A549 (cell line): ENCODE measurements at regions not wholly inside any gene's neighbourhood (a gene's known extent, or its start where the extent isn't known, plus 50 kb on each side); places are given as distances from the start of the nearest gene placed in this dataset.

Experiments
- ATAC-seq, 2 experiments: fragments of 200-7000 bp in 1 of 2; fragments of >200 bp in 1 of 2; cut with Nextera tagmentation in 1 of 2; cut with Tn5 transposase in 1 of 2; 3 replicates each; pipeline versions ENCODE4 v1.8.0 to v1.9.1; 2018 to 2020; ENCODE audit warnings: mild to moderate bottlenecking in 1 of 2, moderate library complexity in 1 of 2
- CTCF ChIA-PET: fragments of 300-600 bp; sonication (Branson Sonifier 250); formaldehyde crosslinking; extraction: SDS; loops from one replicate; lab custom pipeline; 2021; ENCODE audit warnings: antibody characterized with exemption, inconsistent platforms; lab: Yijun Ruan, JAX
- POLR2A ChIA-PET: fragments of 350-600 bp; formaldehyde crosslinking; extraction: SDS; loops from one replicate; lab custom pipeline; 2021; ENCODE audit warnings: antibody characterized with exemption, inconsistent platforms; lab: Yijun Ruan, JAX
- DNase-seq, 2 experiments: peaks; one replicate each; pipeline versions ENCODE4 v3.0.0 to v3.0.0-alpha.2; 2011 to 2016; ENCODE audit warnings: low read depth in 1 of 2, low spot score in 1 of 2
- FAIRE-seq: peaks from 2 replicates; lab custom pipeline; 2011; peaks lifted over from hg19 to GRCh38; lab: Jason Lieb, UNC
- H3K27ac ChIP-seq, 2 experiments: fragments of >200 bp; sonication (Bioruptor Twin); formaldehyde crosslinking; 3 replicates each; pipeline ENCODE4 v1.5.1; 2016 to 2017
- H3K4me1 ChIP-seq: fragments of >200 bp; sonication (Bioruptor Twin); formaldehyde crosslinking; 3 replicates; pipeline ENCODE4 v1.6.1; 2016
- H3K4me2 ChIP-seq: fragments of >200 bp; sonication (Bioruptor Twin); formaldehyde crosslinking; 3 replicates; pipeline ENCODE4 v1.6.1; 2016
- H3K4me3 ChIP-seq: fragments of >200 bp; sonication (Bioruptor Twin); formaldehyde crosslinking; 3 replicates; pipeline ENCODE4 v1.5.1; 2016
- H3K9me3 ChIP-seq: fragments of >200 bp; sonication (Bioruptor Twin); formaldehyde crosslinking; 3 replicates; pipeline ENCODE4 v1.6.1; 2016
- CBX8 ChIP-seq: fragments of 200-600 bp; sonication (generic); IDR thresholded peaks from 2 replicates; pipeline ENCODE4 v1.6.1; 2016
- CEBPB ChIP-seq, 2 experiments: fragments of >200 bp in 1 of 2; sonication (Bioruptor Twin) in 1 of 2; formaldehyde crosslinking in 1 of 2; IDR thresholded peaks; 2 replicates each; pipeline ENCODE4 v1.6.1; 2012 to 2016
- CHD4 ChIP-seq: fragments of 200-600 bp; sonication (generic); IDR thresholded peaks from 2 replicates; pipeline ENCODE4 v1.6.1; 2016; ENCODE audit warnings: antibody characterized with exemption, mild to moderate bottlenecking, borderline replicate concordance
- EHMT2 ChIP-seq: fragments of 200-600 bp; sonication (generic); IDR thresholded peaks from 2 replicates; pipeline ENCODE4 v1.6.1; 2016; ENCODE audit warnings: antibody characterized with exemption, low read depth, mild to moderate bottlenecking, moderate library complexity
- ELK1 ChIP-seq: fragments of 150-350 bp; IDR thresholded peaks from 2 replicates; pipeline ENCODE4 v1.6.1; 2014; ENCODE audit warnings: low read depth, mild to moderate bottlenecking, low read length
- ESRRA ChIP-seq: fragments of 150-350 bp; IDR thresholded peaks from 2 replicates; pipeline ENCODE4 v1.6.1; 2014; ENCODE audit warnings: mild to moderate bottlenecking, low read length, borderline replicate concordance
- FOSB ChIP-seq: fragments of 250-450 bp; sonication (Bioruptor Pico); IDR thresholded peaks from 2 replicates; pipeline ENCODE4 v1.5.0; 2020; ENCODE audit warnings: mild to moderate bottlenecking, moderate library complexity
- GATA3 ChIP-seq: IDR thresholded peaks from 2 replicates; pipeline ENCODE4 v1.6.1; 2012; ENCODE audit warnings: borderline replicate concordance
- HDAC2 ChIP-seq: fragments of 200-600 bp; sonication (generic); IDR thresholded peaks from 2 replicates; pipeline ENCODE4 v1.6.1; 2016
- HEYL ChIP-seq: fragments of 250-450 bp; sonication (Bioruptor Pico); IDR thresholded peaks from 2 replicates; pipeline ENCODE4 v1.8.0; 2021; ENCODE audit warnings: mild to moderate bottlenecking, moderate library complexity
- HMGXB4 ChIP-seq: fragments of 250-450 bp; sonication (Bioruptor Pico); IDR thresholded peaks from 2 replicates; pipeline ENCODE4 v1.5.0; 2021; ENCODE audit warnings: mild to moderate bottlenecking, moderate library complexity, borderline replicate concordance
- HOXA7 ChIP-seq: fragments of 250-450 bp; sonication (Bioruptor Pico); IDR thresholded peaks from 2 replicates; pipeline ENCODE4 v1.5.0; 2020; ENCODE audit warnings: mild to moderate bottlenecking, moderate library complexity
- JUNB ChIP-seq: fragments of >200 bp; sonication (Bioruptor Twin); formaldehyde crosslinking; IDR thresholded peaks from 2 replicates; pipeline ENCODE4 v1.6.1; 2016
- KDM1A ChIP-seq: fragments of 200-600 bp; sonication (generic); IDR thresholded peaks from 2 replicates; pipeline ENCODE4 v1.6.1; 2016; ENCODE audit warnings: low read depth, mild to moderate bottlenecking
- MAFK ChIP-seq: fragments of 450-650 bp; IDR thresholded peaks from 2 replicates; pipeline ENCODE4 v1.6.1; 2014; ENCODE audit not compliant: partially characterized antibody
- MAX ChIP-seq: IDR thresholded peaks from 2 replicates; pipeline ENCODE4 v1.6.1; 2012
- NFE2L2 ChIP-seq: fragments of 150-350 bp; conservative IDR thresholded peaks from 2 replicates; pipeline ENCODE4 v1.6.1; 2014; ENCODE audit warnings: low read length
- NR3C1 ChIP-seq: fragments of >200 bp; sonication (Bioruptor Twin); formaldehyde crosslinking; IDR thresholded peaks from 3 replicates; pipeline ENCODE4 v1.6.1; 2017
- PHF8 ChIP-seq: fragments of 200-600 bp; sonication (generic); IDR thresholded peaks from 2 replicates; pipeline ENCODE4 v1.6.1; 2016; ENCODE audit warnings: low read depth, mild to moderate bottlenecking, antibody characterized with exemption, moderate library complexity, borderline replicate concordance
- POLR2A ChIP-seq: IDR thresholded peaks from 2 replicates; pipeline ENCODE4 v1.6.1; 2012; ENCODE audit warnings: mild to moderate bottlenecking, low read length
- RAD21 ChIP-seq, 2 experiments: fragments of >200 bp in 1 of 2; sonication (Bioruptor Twin) in 1 of 2; formaldehyde crosslinking in 1 of 2; IDR thresholded peaks in 1 of 2; conservative IDR thresholded peaks in 1 of 2; 2 replicates in 1 of 2; 3 replicates in 1 of 2; pipeline ENCODE4 v1.6.1; 2012 to 2018; ENCODE audit warnings: inconsistent platforms in 1 of 2
- RARB ChIP-seq: fragments of 250-450 bp; sonication (Bioruptor Pico); IDR thresholded peaks from 2 replicates; pipeline ENCODE4 v1.8.0; 2021; ENCODE audit warnings: mild to moderate bottlenecking, moderate library complexity
- RNF2 ChIP-seq: fragments of 200-600 bp; sonication (generic); IDR thresholded peaks from 2 replicates; pipeline ENCODE4 v1.6.1; 2016; ENCODE audit warnings: low read depth, mild to moderate bottlenecking, antibody characterized with exemption, moderate library complexity, borderline replicate concordance
- TFCP2L1 ChIP-seq: fragments of 250-450 bp; sonication (Bioruptor Pico); IDR thresholded peaks from 2 replicates; pipeline ENCODE4 v1.5.0; 2021; ENCODE audit warnings: mild to moderate bottlenecking
- TP53 ChIP-seq: fragments of 250-450 bp; sonication (Bioruptor Pico); IDR thresholded peaks from 2 replicates; pipeline ENCODE4 v1.5.0; 2021; ENCODE audit warnings: mild to moderate bottlenecking, moderate library complexity
- USF2 ChIP-seq: fragments of 450-650 bp; IDR thresholded peaks from 2 replicates; pipeline ENCODE4 v1.6.1; 2014; ENCODE audit warnings: antibody characterized with exemption
- ZC3H11A ChIP-seq: fragments of 450-650 bp; IDR thresholded peaks from 2 replicates; pipeline ENCODE4 v1.6.1; 2014; ENCODE audit warnings: antibody characterized with exemption, mild to moderate bottlenecking
- ZFP36 ChIP-seq: fragments of 450-650 bp; IDR thresholded peaks from 2 replicates; pipeline ENCODE4 v1.6.1; 2014; ENCODE audit warnings: borderline replicate concordance; ENCODE audit not compliant: partially characterized antibody
- ZNF302 ChIP-seq: fragments of 250-450 bp; sonication (Bioruptor Pico); IDR thresholded peaks from 2 replicates; pipeline ENCODE4 v1.9.0; 2021; ENCODE audit warnings: inconsistent platforms, mild to moderate bottlenecking, moderate library complexity
- WGBS: methylation state at CpG from one replicate; pipeline ENCODE4 v1.1.6; 2017; ENCODE audit errors: missing lambda C conversion rate; 5-methylcytosine and 5-hydroxymethylcytosine counted together
- TF ChIP-seq, protein P1 (sequence below): fragments of 250-450 bp; sonication (Bioruptor Pico); IDR thresholded peaks from 2 replicates; pipeline ENCODE4 v1.5.0; 2020; ENCODE audit warnings: low read depth, mild to moderate bottlenecking, moderate library complexity
- TF ChIP-seq, protein P2 (sequence below): fragments of >200 bp; sonication (Bioruptor Twin); formaldehyde crosslinking; IDR thresholded peaks from 2 replicates; pipeline ENCODE4 v1.6.1; 2016
- TF ChIP-seq, protein P3 (sequence below): fragments of >200 bp; sonication (Bioruptor Twin); formaldehyde crosslinking; IDR thresholded peaks from 3 replicates; pipeline ENCODE4 v1.6.1; 2016

DNA sequence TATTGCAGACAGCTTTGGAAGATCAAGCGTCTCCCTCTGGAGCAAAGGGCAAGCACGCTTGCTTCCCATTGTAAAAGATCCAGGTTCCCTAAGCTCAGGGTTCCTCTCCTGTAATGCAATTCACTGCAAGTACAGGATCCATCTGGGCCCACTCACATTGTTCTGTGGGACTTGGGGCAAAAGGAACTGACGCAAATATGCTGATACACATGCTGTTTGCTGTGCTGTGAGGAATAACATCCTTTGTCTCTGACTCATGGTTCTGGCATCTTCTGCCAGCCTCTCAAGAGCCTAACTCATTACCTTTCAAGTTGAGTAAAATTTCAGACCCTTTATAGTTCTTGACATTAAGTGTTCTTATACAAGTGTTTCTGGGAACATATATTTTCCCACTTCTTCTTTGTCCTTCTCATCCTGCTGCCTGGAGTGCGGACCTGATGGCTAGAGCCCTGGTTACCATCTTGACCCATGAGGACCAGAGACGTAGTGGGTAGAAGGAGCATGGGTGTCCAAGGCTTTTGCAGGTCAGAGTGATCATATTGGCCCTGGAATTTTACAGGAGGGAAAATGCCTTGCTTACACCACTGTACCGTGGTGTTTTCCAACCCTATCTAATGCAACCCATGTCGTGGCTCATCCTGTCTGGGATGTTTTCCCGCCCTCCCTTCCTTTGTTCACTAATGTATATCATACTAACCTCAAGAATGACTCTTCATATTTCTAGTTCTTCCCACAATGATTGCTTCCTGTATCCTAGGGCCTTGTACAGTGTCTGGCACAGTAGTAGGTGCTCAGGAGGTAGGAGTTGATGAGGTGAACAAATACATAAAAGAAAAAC, 145.7 kb upstream of the GLI2 start:
- H3K4me1 ChIP-seq, result peaks cover 11% of the 10 kb centered on the region
- ChIA-PET POLR2A (no interaction called here), CTCF (interaction anchor here (0.6 kb wide), 1 partner anchor 511 kb away, joined by 3 read pairs; no protein-coding TSS in a partner anchor)
- DNase-seq (peak in 1 of 2 experiments; percentile 50), FAIRE-seq (no peak), ATAC-seq (peak; percentile 40 to 72; a peak in 3 of 6 replicates)
- TF ChIP-seq, protein P1, sequence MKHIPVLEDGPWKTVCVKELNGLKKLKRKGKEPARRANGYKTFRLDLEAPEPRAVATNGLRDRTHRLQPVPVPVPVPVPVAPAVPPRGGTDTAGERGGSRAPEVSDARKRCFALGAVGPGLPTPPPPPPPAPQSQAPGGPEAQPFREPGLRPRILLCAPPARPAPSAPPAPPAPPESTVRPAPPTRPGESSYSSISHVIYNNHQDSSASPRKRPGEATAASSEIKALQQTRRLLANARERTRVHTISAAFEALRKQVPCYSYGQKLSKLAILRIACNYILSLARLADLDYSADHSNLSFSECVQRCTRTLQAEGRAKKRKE (CRISPR knock-in tag), result no peak
- TF ChIP-seq RARB, result no peak
- TF ChIP-seq ZNF302, result no peak
- no peak for TF ChIP-seq FOSB (CRISPR knock-in tag)
- no peak for TF ChIP-seq HEYL (CRISPR knock-in tag)
- no peak for TF ChIP-seq PHF8
- no peak for TF ChIP-seq GATA3
- TF ChIP-seq USF2, result no peak
- no peak for TF ChIP-seq HDAC2
- TF ChIP-seq JUNB, result no peak
- TF ChIP-seq HOXA7, result no peak
- no peak for TF ChIP-seq MAX
- no peak for TF ChIP-seq CEBPB (IDR thresholded peaks at IDR 0.05)
- TF ChIP-seq NFE2L2, result no peak
- TF ChIP-seq, protein P2, sequence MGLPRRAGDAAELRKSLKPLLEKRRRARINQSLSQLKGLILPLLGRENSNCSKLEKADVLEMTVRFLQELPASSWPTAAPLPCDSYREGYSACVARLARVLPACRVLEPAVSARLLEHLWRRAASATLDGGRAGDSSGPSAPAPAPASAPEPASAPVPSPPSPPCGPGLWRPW, result no peak
- no peak for TF ChIP-seq CBX8
- TF ChIP-seq ZFP36, result no peak
- no peak for TF ChIP-seq RNF2
- TF ChIP-seq EHMT2, result no peak
- TF ChIP-seq NR3C1, result no peak
- no peak overlapping the region for H3K4me2 ChIP-seq
- no peak overlapping the region for H3K4me3 ChIP-seq
- WGBS, result 67% methylated on average over 8 of the region's 8 CpGs
- H3K27ac ChIP-seq, result no peak overlapping the region
- no peaks in the 10 kb centered on the region for H3K9me3 ChIP-seq

DNA sequence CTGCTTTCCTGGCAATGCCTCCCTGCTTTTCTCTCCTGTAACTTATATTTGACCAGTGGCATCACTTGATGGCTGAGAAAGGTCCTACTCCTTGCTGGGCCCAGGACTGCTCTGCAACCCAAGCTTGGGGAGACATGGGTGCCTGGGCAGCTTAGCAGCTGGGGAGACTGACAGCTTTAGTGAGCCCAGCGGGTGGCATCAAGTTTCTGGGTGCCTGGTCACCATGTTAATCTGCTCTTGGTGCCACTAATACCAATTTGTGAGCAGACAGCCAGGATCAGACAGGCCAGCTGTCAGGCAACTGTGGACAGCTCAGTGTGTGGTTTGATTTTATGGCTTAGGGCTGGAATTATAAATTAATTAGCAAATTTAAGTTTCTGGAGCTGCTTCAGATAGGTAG, 144.8 kb upstream of the GLI2 start:
- CTCF ChIA-PET, result no interaction called here
- Histone ChIP-seq H3K27ac (no peak overlapping the region), H3K4me1 (peaks cover 11% of the 10 kb centered on the region), H3K4me3 (no peak overlapping the region), H3K9me3 (no peaks in the 10 kb centered on the region), H3K4me2 (no peak overlapping the region)
- POLR2A ChIA-PET, result no interaction called here
- DNase-seq (no peak), FAIRE-seq (no peak), ATAC-seq (no peak)
- 67% methylated on average over 1 of the region's 1 CpG for WGBS
- no peak for TF ChIP-seq ZC3H11A
- no peak for TF ChIP-seq CBX8
- no peak for TF ChIP-seq USF2
- no peak for TF ChIP-seq EHMT2
- no peak for TF ChIP-seq RAD21 (conservative IDR thresholded peaks at IDR 0.05 in 1 of 2, IDR thresholded peaks at IDR 0.05 in 1 of 2)
- TF ChIP-seq HOXA7, result no peak
- TF ChIP-seq HMGXB4 (CRISPR knock-in tag), result no peak
- TF ChIP-seq MAFK, result no peak
- TF ChIP-seq CHD4, result no peak
- no peak for TF ChIP-seq ESRRA
- TF ChIP-seq, protein P3, sequence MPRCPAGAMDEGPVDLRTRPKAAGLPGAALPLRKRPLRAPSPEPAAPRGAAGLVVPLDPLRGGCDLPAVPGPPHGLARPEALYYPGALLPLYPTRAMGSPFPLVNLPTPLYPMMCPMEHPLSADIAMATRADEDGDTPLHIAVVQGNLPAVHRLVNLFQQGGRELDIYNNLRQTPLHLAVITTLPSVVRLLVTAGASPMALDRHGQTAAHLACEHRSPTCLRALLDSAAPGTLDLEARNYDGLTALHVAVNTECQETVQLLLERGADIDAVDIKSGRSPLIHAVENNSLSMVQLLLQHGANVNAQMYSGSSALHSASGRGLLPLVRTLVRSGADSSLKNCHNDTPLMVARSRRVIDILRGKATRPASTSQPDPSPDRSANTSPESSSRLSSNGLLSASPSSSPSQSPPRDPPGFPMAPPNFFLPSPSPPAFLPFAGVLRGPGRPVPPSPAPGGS, result no peak
- TF ChIP-seq TP53 (CRISPR knock-in tag), result no peak
- TF ChIP-seq KDM1A, result no peak
- TF ChIP-seq TFCP2L1 (CRISPR knock-in tag), result no peak
- no peak for TF ChIP-seq POLR2A
- TF ChIP-seq ELK1, result no peak
